Fibroblast of skin of scalp (primary cell): ENCODE measurements at regions not wholly inside any gene's neighbourhood (a gene's known extent, or its start where the extent isn't known, plus 50 kb on each side); places are given as distances from the start of the nearest gene placed in this dataset.
"Not testable (repeated sequence)": the region's sequence is repeated elsewhere in the genome, so short reads cannot be mapped to it uniquely, and the experiment has no call there.

ENCODE experiments used
- DNase-seq: peaks from one replicate; pipeline ENCODE4 v3.0.0-alpha.2; 2013

GRCh38 chr1:25020851-25021590 is 90.9 kb upstream of the RUNX3 start:
- no peak for DNase-seq

DNA sequence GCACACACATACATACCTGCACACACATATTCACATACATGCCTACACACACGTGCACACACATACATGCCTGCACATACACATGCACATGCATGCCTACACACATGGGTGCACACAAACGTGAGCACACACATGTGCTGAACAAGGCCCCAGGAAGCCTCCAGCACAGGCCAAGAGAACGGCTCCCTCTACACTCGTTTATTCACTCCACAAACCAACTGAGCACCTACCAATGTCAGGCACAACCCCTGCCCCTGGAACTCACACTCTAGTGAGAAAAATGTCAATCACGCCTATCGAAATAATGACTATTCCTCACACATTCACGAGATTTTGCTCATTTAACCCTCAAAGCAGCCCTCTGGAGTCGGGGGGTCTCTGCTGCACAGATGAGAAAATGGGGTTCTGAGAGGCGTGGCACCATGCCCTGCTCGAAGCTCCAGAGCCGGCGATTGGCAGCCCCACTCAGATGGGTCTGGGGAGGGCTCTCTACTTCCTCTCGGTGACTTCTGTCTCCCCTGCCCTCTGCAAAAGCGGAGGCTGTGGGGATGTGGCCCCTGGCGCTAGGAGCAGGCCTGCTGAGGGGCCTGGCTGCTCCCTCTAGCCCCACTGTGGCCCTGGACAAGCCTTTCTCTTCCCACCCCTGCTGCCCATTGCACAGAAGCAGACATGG is 90.2 kb upstream of the RUNX3 start:
- DNase-seq, result no peak

DNA sequence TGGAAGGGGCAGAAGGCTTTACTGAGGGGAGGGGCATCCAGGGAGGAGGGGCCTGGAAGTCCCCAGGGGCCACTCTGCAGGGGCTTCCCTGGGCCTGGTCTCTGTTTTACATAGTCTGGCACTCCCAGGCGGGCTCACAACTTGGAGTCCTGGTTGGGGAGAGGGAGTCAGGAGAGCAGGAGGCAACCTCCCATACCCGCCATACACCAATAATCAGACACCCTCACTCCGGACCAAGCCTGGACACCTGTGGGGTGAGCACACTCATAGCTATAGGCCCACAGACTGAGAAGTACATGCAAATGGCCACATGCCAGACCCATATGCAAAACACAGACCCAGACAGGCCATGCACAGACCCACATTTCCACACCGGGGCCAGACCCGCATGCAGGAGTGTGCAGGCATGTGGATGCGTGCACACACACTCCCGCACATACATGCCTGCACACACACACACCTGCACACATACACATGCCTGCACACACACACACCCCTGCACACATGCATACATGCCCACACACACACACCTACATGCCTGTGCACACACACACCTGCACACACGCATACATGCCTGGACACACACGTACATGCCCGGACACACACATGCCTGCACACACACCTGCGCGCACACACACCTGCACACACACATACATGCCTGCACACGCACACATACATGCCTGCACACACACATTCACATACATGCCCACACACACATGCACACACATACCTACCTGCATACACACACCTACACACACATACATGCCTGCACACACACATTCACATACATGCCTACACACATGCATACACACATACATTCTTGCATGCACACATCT is 89.5 kb upstream of the RUNX3 start:
- no peak for DNase-seq

- no peak for DNase-seq
These were observed 88.9 kb upstream of the RUNX3 start for GRCh38 chr1:25018943-25019336.

DNA sequence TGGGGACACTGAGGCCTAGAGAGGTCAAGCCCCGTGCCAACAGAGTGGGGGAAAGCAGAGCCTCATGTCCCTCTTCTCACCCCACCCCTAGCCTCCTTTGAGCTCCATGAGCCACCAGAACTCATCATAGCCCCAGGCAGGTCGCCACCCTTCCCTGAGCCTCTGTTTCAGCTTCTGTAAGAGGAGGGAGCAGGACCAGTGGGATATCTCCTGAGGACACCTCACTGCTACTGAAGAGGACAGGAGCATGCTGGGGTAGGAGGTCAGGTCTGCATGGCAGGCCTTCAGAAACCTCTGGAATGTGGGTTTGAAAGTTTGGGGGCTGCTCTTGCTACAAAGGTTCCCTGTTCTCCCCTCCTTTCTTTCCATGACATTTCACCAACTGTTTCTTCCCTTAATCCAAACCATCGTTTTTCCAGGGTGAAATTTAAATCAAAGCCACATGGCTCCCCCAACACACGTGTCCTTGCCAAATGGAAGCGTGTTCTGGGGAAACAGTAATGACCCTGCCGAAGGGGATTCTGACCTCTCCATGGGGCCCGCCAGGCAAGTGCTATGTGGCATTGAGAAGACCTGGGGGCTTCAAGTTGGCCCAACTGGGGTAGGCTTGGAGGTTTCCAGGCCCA is 88.1 kb upstream of the RUNX3 start:
- DNase-seq, result peak; percentile 31

GRCh38 chr1:25017436-25018109 is 87.5 kb upstream of the RUNX3 start:
- DNase-seq, result no peak

- no peak for DNase-seq
These were observed 83.2 kb upstream of the RUNX3 start for GRCh38 chr1:25012966-25013962.

- DNase-seq, result no peak
These were observed 82.0 kb upstream of the RUNX3 start for GRCh38 chr1:25011943-25012638.

DNA sequence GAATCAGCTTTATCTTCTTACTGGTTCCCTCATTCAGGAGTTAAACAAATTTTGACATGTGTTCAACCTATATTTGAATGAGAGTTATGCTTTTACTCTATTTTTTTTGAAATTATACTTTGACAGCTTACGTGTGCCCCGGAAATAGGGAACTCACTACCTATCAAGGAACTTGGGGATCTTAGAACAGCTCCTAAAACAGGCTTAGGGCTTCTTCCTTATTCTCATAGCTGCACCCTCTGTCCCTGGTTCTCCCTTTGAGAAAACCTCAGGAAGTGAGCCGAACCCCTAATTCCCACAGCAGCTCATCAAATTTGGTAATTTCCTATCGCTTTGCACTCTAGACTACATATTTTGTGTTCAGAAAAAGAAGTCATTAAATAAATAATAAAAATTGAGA is 81.2 kb upstream of the RUNX3 start:
- DNase-seq, result no peak

DNA sequence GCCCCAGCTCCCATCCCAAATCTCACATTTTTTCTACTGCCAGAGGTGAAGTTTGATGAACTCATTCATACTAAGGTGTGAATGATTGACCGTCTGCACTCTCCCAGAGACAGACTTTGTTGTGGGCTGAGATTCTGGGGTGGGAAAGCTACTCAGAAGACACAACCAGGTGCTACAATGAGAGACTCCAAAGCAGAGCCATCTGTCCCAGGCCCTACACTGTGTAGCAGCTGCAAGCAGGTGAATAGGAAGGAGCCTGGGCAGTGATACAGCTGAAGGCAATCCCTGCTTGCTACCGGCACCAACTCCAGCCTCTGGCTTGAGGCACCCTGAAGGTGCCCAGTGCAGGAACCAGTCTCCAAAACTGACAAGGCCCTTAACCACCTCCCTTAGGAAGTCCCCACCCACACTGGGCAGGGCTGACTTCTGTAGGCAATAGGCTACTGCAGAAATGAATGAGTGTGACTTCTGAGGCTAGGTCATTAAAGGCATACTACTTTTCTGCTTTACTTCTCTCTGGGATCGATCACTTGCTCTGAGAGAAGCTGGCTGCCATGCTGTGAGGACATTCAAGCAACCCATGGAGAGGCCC is 79.7 kb upstream of the RUNX3 start:
- no peak for DNase-seq

GRCh38 chr1:25008192-25008485 is 78.1 kb upstream of the RUNX3 start:
- DNase-seq, result peak; percentile 15

GRCh38 chr1:25007390-25008191 is 77.5 kb upstream of the RUNX3 start:
- not testable (repeated sequence) for DNase-seq

GRCh38 chr1:25006770-25007169 is 76.7 kb upstream of the RUNX3 start:
- DNase-seq, result peak; percentile 23

GRCh38 chr1:25004355-25004754 is 74.3 kb upstream of the RUNX3 start:
- DNase-seq, result no peak

DNA sequence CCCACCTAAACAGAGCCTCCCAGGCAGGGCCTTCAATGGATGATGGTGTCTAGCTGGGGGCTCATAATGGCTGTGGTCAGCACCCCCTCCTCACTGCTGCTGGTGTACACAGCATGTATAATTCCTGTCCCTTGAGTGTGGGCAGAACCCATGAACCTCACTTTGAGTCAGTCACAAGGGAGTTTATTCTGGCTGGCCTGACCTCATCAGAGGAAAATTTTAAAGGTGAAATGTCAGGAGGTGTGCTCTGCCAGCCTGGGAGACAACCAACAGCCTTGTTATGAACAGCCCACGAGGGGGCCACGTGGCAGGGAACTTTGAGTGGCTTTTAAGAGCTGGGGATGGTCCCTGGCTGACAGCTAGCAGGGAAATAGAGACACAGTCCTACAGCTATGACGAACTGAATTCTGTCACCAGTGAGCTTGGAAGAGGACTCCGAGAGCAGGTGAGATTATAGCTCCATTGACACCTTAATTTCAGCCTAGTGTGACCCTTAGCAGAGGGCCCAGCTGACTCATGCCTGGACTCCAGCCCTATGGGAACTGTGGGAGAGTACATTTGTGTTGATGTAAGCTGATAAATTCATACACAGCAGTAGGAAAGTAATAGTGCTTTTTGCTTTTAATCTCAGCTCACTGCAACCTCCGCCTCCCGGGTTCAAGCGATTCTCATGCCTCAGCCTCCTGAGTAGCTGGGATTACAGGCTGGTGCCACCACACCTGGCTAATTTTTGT is 73.5 kb upstream of the RUNX3 start:
- no peak for DNase-seq

DNA sequence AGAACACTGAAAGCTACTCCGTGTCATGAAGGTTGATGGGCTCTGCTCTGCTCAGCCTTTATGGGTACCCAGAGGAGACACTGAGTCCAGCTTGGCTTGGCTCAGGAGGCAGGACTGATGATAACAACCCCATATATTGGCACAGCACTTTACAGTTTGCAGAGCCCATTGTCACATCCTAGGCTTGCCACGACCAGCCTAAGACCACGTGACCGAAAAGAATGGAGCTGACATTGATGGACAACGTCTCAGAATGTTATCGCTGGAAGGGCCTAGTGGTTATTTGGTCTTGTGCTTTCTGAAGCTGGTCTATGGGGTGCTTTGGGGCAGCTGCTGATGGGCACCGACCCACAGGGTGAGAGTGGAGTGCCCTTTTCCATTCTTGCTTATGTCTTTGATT is 72.9 kb upstream of the RUNX3 start:
- DNase-seq, result no peak

- no peak for DNase-seq
These were observed 71.2 kb upstream of the RUNX3 start for GRCh38 chr1:25001125-25001915.

DNA sequence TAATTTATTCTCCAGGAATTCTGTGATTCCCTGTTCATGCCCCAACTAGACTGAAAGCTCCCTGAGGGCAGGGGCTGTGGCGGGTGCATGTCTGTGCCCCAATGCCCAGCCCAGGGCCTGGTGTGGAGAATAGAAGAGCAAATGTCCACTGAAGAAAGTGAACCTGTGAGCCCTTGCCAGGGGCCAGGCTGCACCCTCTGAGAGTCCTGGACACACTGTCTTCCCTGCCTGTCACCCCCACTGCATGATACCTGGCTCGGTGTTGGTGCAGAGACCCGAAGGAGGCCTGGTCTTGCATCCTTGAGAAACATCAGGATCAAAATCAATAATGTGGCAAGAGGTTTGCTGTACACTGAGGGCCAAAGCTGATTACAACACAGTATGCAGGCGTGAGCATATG is 69.8 kb upstream of the RUNX3 start:
- no peak for DNase-seq
